ENCODE measurements at regions not wholly inside any gene's neighbourhood (a gene's known extent, or its start where the extent isn't known, plus 50 kb on each side); places are given as distances from the start of the nearest gene placed in this dataset.

- Histone ChIP-seq H3K4me1 (ENCODE audit: control insufficient read depth in 1 of 2, extremely low read depth in 1 of 2, insufficient read depth in 2 of 2, low read length in 2 of 2) (no peaks in the 10 kb centered on the region), H3K36me3 (ENCODE audit: control insufficient read depth in 2 of 2, extremely low read depth in 1 of 2, insufficient read depth in 1 of 2, low read length in 1 of 2) (no peaks in the 10 kb centered on the region), H3K27me3 (replicated peaks in 1 of 2; ENCODE audit: control insufficient read depth in 2 of 2, extremely low read depth in 1 of 2, insufficient read depth in 2 of 2, low read length in 1 of 2) (no peaks in the 10 kb centered on the region), H3K9me3 (no peaks in the 10 kb centered on the region), H3K4me3 (ENCODE audit: control insufficient read depth in 1 of 2, extremely low read depth in 1 of 2, low read length in 1 of 2) (no peak overlapping the region), H3K27ac (ENCODE audit: low read length) (no peak overlapping the region)
- H3K27ac Mint-ChIP-seq = no peak overlapping the region
- ChIA-PET CTCF (no interaction called here), POLR2A (no interaction called here)
- H3K27me3 Mint-ChIP-seq = peaks cover 2 to 3% of the 10 kb centered on the region in 2 donors
- no peak overlapping the region for H3K4me3 Mint-ChIP-seq
- peaks cover 6 to 13% (median 7%) of the 10 kb centered on the region in 3 donors for H3K9me3 Mint-ChIP-seq
- no CpG with 5 or more reads among the region's 1 CpG for WGBS (ENCODE audit: insufficient coverage)
- no peak for DNase-seq
- no peak for ATAC-seq (replicated peaks in 1 of 4)
- H3K36me3 Mint-ChIP-seq = no peaks in the 10 kb centered on the region
- H3K4me1 Mint-ChIP-seq = no peaks in the 10 kb centered on the region
Observed at GRCh38 chr10:35855155-35855947, 213.3 kb upstream of the FZD8 start.

- Mint-ChIP-seq H3K36me3 (no peaks in the 10 kb centered on the region), H3K4me1 (no peaks in the 10 kb centered on the region), H3K9me3 (peaks cover 6 to 13% (median 7%) of the 10 kb centered on the region in 3 donors), H3K4me3 (no peak overlapping the region), H3K27me3 (peaks cover 2 to 3% of the 10 kb centered on the region in 2 donors), H3K27ac (no peak overlapping the region)
- H3K36me3 ChIP-seq (ENCODE audit: control insufficient read depth in 2 of 2, extremely low read depth in 1 of 2, insufficient read depth in 1 of 2, low read length in 1 of 2) = no peaks in the 10 kb centered on the region
- no CpG with 5 or more reads among the region's 2 CpGs for WGBS (ENCODE audit: insufficient coverage)
- no peaks in the 10 kb centered on the region for H3K4me1 ChIP-seq (ENCODE audit: control insufficient read depth in 1 of 2, extremely low read depth in 1 of 2, insufficient read depth in 2 of 2, low read length in 2 of 2)
- ChIA-PET POLR2A (no interaction called here), CTCF (no interaction called here)
- H3K9me3 ChIP-seq = no peaks in the 10 kb centered on the region
- H3K27me3 ChIP-seq (replicated peaks in 1 of 2; ENCODE audit: control insufficient read depth in 2 of 2, extremely low read depth in 1 of 2, insufficient read depth in 2 of 2, low read length in 1 of 2) = no peaks in the 10 kb centered on the region
- DNase-seq = no peak
- no peak for ATAC-seq (replicated peaks in 1 of 4)
- H3K4me3 ChIP-seq (ENCODE audit: control insufficient read depth in 1 of 2, extremely low read depth in 1 of 2, low read length in 1 of 2) = no peak overlapping the region
- no peak overlapping the region for H3K27ac ChIP-seq (ENCODE audit: low read length)
Observed at GRCh38 chr10:35854661-35855060, 212.6 kb upstream of the FZD8 start.

DNA sequence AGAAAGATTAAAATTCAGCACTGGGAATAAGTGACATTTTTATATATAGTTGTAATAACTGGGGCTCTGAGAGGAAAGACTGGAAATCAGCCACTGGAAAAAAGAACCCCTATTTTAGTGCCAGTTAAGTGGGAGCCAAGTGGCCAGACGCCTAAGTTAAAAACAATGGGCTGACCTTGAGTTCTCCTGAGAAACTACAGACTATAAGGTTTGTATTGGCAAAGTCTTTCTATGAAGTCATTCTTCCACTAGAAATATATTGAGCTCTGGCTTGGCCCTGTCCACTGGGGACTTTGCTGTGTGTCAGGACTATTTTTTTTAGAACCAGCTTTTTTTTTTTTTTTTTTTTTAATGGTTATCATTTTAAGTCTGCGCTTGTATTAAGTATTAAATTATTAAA lies 210.6 kb upstream of the FZD8 start:
- Histone ChIP-seq H3K4me1 (ENCODE audit: control insufficient read depth in 1 of 2, extremely low read depth in 1 of 2, insufficient read depth in 2 of 2, low read length in 2 of 2) (no peaks in the 10 kb centered on the region), H3K36me3 (ENCODE audit: control insufficient read depth in 2 of 2, extremely low read depth in 1 of 2, insufficient read depth in 1 of 2, low read length in 1 of 2) (no peaks in the 10 kb centered on the region), H3K27me3 (replicated peaks in 1 of 2; ENCODE audit: control insufficient read depth in 2 of 2, extremely low read depth in 1 of 2, insufficient read depth in 2 of 2, low read length in 1 of 2) (no peaks in the 10 kb centered on the region), H3K9me3 (no peaks in the 10 kb centered on the region), H3K27ac (ENCODE audit: low read length) (no peak overlapping the region), H3K4me3 (ENCODE audit: control insufficient read depth in 1 of 2, extremely low read depth in 1 of 2, low read length in 1 of 2) (no peak overlapping the region)
- H3K4me3 Mint-ChIP-seq = no peak overlapping the region
- ATAC-seq (replicated peaks in 1 of 4) (no peak), DNase-seq (no peak)
- no peaks in the 10 kb centered on the region for H3K36me3 Mint-ChIP-seq
- H3K27me3 Mint-ChIP-seq = peaks cover 0 to 3% of the 10 kb centered on the region in 2 donors
- peaks cover 0 to 7% (median 0%) of the 10 kb centered on the region in 3 donors for H3K9me3 Mint-ChIP-seq
- POLR2A ChIA-PET = interaction anchor here in 1 of 2 donors (0.6 kb wide), 1 partner anchor 1063 kb away, joined by 8 read pairs; no protein-coding TSS in a partner anchor
- CTCF ChIA-PET = interaction anchor here (0.5 to 0.6 kb wide), 2 partner anchors 39 to 637 kb away, joined by 3 to 4 read pairs; no protein-coding TSS in a partner anchor
- no peak overlapping the region for H3K27ac Mint-ChIP-seq
- H3K4me1 Mint-ChIP-seq = no peaks in the 10 kb centered on the region
- WGBS (ENCODE audit: insufficient coverage) = no CpG with 5 or more reads among the region's 2 CpGs

DNA sequence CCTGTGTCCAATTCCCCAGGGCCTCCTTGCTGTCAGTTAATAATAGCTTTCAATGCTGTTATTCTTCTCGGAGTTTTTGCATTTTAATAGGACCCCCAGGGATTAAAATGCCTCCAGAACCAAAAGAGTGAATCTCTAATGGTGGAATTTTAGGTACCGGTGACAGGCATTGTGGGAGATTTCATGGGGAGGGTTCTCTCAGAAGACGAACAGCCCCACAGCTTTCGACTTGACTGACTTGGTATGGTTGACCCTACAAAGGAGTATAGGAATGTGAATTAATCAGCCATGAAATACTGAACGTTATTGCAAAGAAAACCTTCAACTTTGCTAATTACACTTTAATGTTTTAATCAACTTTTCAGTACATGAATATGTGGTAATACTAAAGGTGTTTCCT lies 206.3 kb upstream of the FZD8 start:
- no peaks in the 10 kb centered on the region for H3K4me1 ChIP-seq (ENCODE audit: control insufficient read depth in 1 of 2, extremely low read depth in 1 of 2, insufficient read depth in 2 of 2, low read length in 2 of 2)
- H3K9me3 ChIP-seq = no peaks in the 10 kb centered on the region
- no peak overlapping the region for H3K4me3 Mint-ChIP-seq
- H3K27ac ChIP-seq (ENCODE audit: low read length) = no peak overlapping the region
- H3K36me3 Mint-ChIP-seq = no peaks in the 10 kb centered on the region
- H3K36me3 ChIP-seq (ENCODE audit: control insufficient read depth in 2 of 2, extremely low read depth in 1 of 2, insufficient read depth in 1 of 2, low read length in 1 of 2) = no peaks in the 10 kb centered on the region
- H3K4me1 Mint-ChIP-seq = no peaks in the 10 kb centered on the region
- H3K9me3 Mint-ChIP-seq = peaks cover 0 to 5% (median 0%) of the 10 kb centered on the region in 3 donors
- H3K27me3 Mint-ChIP-seq = no peaks in the 10 kb centered on the region
- no peak for DNase-seq
- WGBS (ENCODE audit: insufficient coverage) = no CpG with 5 or more reads among the region's 5 CpGs
- CTCF ChIA-PET = no interaction called here
- no peak for ATAC-seq (replicated peaks in 1 of 4)
- POLR2A ChIA-PET = no interaction called here
- no peak overlapping the region for H3K27ac Mint-ChIP-seq
- no peaks in the 10 kb centered on the region for H3K27me3 ChIP-seq (replicated peaks in 1 of 2; ENCODE audit: control insufficient read depth in 2 of 2, extremely low read depth in 1 of 2, insufficient read depth in 2 of 2, low read length in 1 of 2)
- H3K4me3 ChIP-seq (ENCODE audit: control insufficient read depth in 1 of 2, extremely low read depth in 1 of 2, low read length in 1 of 2) = no peak overlapping the region

DNA sequence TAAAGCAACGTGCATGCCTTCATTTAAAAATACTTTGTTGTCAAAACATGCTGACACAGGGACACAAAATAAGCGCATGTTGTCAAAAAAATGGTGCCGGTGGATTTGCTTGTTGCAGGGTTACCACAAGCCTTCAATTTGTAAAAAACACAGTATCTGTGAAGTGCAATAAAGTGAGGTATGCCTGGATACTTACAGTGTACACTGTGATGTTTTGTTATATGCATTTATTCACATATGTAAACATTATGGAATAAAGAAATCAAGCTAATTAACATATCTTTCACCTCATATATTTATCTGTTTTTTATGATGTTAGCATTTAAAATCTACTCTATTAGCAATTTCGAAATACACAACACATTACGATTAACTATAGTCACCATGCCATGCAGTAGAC lies 202.6 kb upstream of the FZD8 start:
- Mint-ChIP-seq H3K36me3 (no peaks in the 10 kb centered on the region), H3K4me1 (no peaks in the 10 kb centered on the region), H3K9me3 (peaks cover 4 to 14% (median 7%) of the 10 kb centered on the region in 3 donors), H3K27me3 (no peaks in the 10 kb centered on the region), H3K27ac (no peak overlapping the region), H3K4me3 (no peak overlapping the region)
- Histone ChIP-seq H3K4me1 (ENCODE audit: control insufficient read depth in 1 of 2, extremely low read depth in 1 of 2, insufficient read depth in 2 of 2, low read length in 2 of 2) (no peaks in the 10 kb centered on the region), H3K27ac (ENCODE audit: low read length) (no peak overlapping the region), H3K9me3 (no peaks in the 10 kb centered on the region), H3K27me3 (replicated peaks in 1 of 2; ENCODE audit: control insufficient read depth in 2 of 2, extremely low read depth in 1 of 2, insufficient read depth in 2 of 2, low read length in 1 of 2) (no peaks in the 10 kb centered on the region), H3K36me3 (ENCODE audit: control insufficient read depth in 2 of 2, extremely low read depth in 1 of 2, insufficient read depth in 1 of 2, low read length in 1 of 2) (no peaks in the 10 kb centered on the region), H3K4me3 (ENCODE audit: control insufficient read depth in 1 of 2, extremely low read depth in 1 of 2, low read length in 1 of 2) (no peak overlapping the region)
- DNase-seq (no peak), ATAC-seq (replicated peaks in 1 of 4) (no peak)
- ChIA-PET POLR2A (no interaction called here), CTCF (no interaction called here)
- WGBS (ENCODE audit: insufficient coverage) = 100% methylated on average over 1 of the region's 5 CpGs

GRCh38 chr10:35843524-35844181 lies 201.6 kb upstream of the FZD8 start:
- CTCF ChIA-PET = no interaction called here
- no peak overlapping the region for H3K4me3 Mint-ChIP-seq

More at GRCh38 chr10:35843524-35844181, 201.6 kb upstream of the FZD8 start:
- no peaks in the 10 kb centered on the region for H3K4me1 ChIP-seq (ENCODE audit: control insufficient read depth in 1 of 2, extremely low read depth in 1 of 2, insufficient read depth in 2 of 2, low read length in 2 of 2)
- no peak overlapping the region for H3K27ac ChIP-seq (ENCODE audit: low read length)
- ATAC-seq (replicated peaks in 1 of 4) (no peak), DNase-seq (no peak)
- Mint-ChIP-seq H3K4me1 (no peaks in the 10 kb centered on the region), H3K27me3 (no peaks in the 10 kb centered on the region), H3K36me3 (no peaks in the 10 kb centered on the region), H3K27ac (no peak overlapping the region), H3K9me3 (peaks cover 4 to 17% (median 7%) of the 10 kb centered on the region in 3 donors)
- POLR2A ChIA-PET = no interaction called here
- no peak overlapping the region for H3K4me3 ChIP-seq (ENCODE audit: control insufficient read depth in 1 of 2, extremely low read depth in 1 of 2, low read length in 1 of 2)
- no peaks in the 10 kb centered on the region for H3K36me3 ChIP-seq (ENCODE audit: control insufficient read depth in 2 of 2, extremely low read depth in 1 of 2, insufficient read depth in 1 of 2, low read length in 1 of 2)
- H3K9me3 ChIP-seq = no peaks in the 10 kb centered on the region
- 5% methylated on average over 5 of the region's 13 CpGs for whole genome bisulfite sequencing (ENCODE audit: insufficient coverage)
- H3K27me3 ChIP-seq (replicated peaks in 1 of 2; ENCODE audit: control insufficient read depth in 2 of 2, extremely low read depth in 1 of 2, insufficient read depth in 2 of 2, low read length in 1 of 2) = no peaks in the 10 kb centered on the region
